Endothelial cell of umbilical vein (primary cell): ENCODE measurements at regions not wholly inside any gene's neighbourhood (a gene's known extent, or its start where the extent isn't known, plus 50 kb on each side); places are given as distances from the start of the nearest gene placed in this dataset.

Experiments
- BruUV-seq: library from RNA; stranded (reverse); fragments of 400-500 nt; replicated peaks from 2 replicates; lab custom pipeline; 2021; lab: Mats Ljungman, UMichigan
- CTCF ChIA-PET: fragments of 300-600, 350-600 bp; sonication (Branson Sonifier 250); formaldehyde crosslinking; loops from one replicate; lab custom pipeline; 2021; ENCODE audit warnings: antibody characterized with exemption, inconsistent platforms; lab: Charles Lee
- POLR2A ChIA-PET: fragments of 300-600, 350-600 bp; sonication (Branson Sonifier 250); formaldehyde crosslinking; loops from one replicate; lab custom pipeline; 2021; ENCODE audit warnings: antibody characterized with exemption, inconsistent platforms; lab: Charles Lee
- DNase-seq: peaks from one replicate; pipeline ENCODE4 v3.0.0-alpha.2; 2011; ENCODE audit warnings: low read depth, low spot score
- FAIRE-seq: peaks from 2 replicates; lab custom pipeline; 2011; peaks lifted over from hg19 to GRCh38; lab: Jason Lieb, UNC
- H2AFZ ChIP-seq: 2 replicates; pipeline ENCODE4 v1.6.0; 2012; ENCODE audit warnings: low read depth, low read length, control low read depth, inconsistent platforms
- H3K27ac ChIP-seq: 2 replicates; pipeline ENCODE4 v1.5.1; 2011; ENCODE audit warnings: low read depth, mild to moderate bottlenecking, control low read depth, low read length, moderate library complexity; ENCODE audit not compliant: insufficient read depth
- H3K27me3 ChIP-seq, 2 experiments: 2 replicates each; pipeline versions ENCODE4 v1.6.0 to v1.6.1; 2011; ENCODE audit warnings: low read length in 2 of 2, mixed read lengths in 1 of 2; ENCODE audit not compliant: control insufficient read depth in 2 of 2, insufficient read depth in 2 of 2
- H3K36me3 ChIP-seq, 2 experiments: 2 replicates in 1 of 2; 3 replicates in 1 of 2; pipeline ENCODE4 v1.5.1; 2011; ENCODE audit warnings: low read length in 2 of 2, mild to moderate bottlenecking in 1 of 2, moderate library complexity in 1 of 2; ENCODE audit not compliant: control insufficient read depth in 2 of 2, insufficient read depth in 2 of 2; ENCODE audit errors: extremely low read depth in 1 of 2
- H3K4me1 ChIP-seq: 3 replicates; pipeline ENCODE4 v1.5.1; 2011; ENCODE audit warnings: mild to moderate bottlenecking, low read length; ENCODE audit not compliant: control insufficient read depth, insufficient read depth; ENCODE audit errors: extremely low read depth
- H3K4me2 ChIP-seq: 2 replicates; pipeline ENCODE4 v1.6.1; 2011; ENCODE audit warnings: low read length, control low read depth, mixed read lengths; ENCODE audit not compliant: insufficient read depth
- H3K4me3 ChIP-seq, 3 experiments: fragments of 200-600 bp in 1 of 3; sonication (generic), shearing (Covaris generic) in 1 of 3; replicated peaks in 1 of 3; 2 replicates each; pipeline ENCODE4 v1.5.1; 2011 to 2016; ENCODE audit warnings: control low read depth in 3 of 3, low read length in 3 of 3, mild to moderate bottlenecking in 2 of 3, inconsistent platforms in 1 of 3, low read depth in 1 of 3, moderate library complexity in 1 of 3; ENCODE audit not compliant: insufficient read depth in 1 of 3
- H3K79me2 ChIP-seq: 2 replicates; pipeline ENCODE4 v1.6.0; 2012; ENCODE audit warnings: low read length, inconsistent platforms; ENCODE audit not compliant: control insufficient read depth, insufficient read depth
- H3K9ac ChIP-seq: replicated peaks from 2 replicates; pipeline ENCODE3; 2011; ENCODE audit warnings: low read length, control low read depth; ENCODE audit not compliant: insufficient read depth; ENCODE audit errors: extremely low read depth
- H3K9me1 ChIP-seq: replicated peaks from 3 replicates; pipeline ENCODE4 v1.6.0; 2011; ENCODE audit warnings: mild to moderate bottlenecking, low read length; ENCODE audit not compliant: control insufficient read depth, insufficient read depth; ENCODE audit errors: extremely low read depth
- H3K9me3 ChIP-seq: replicated peaks from 2 replicates; pipeline ENCODE4 v1.5.1; 2012; ENCODE audit warnings: low read length, inconsistent platforms; ENCODE audit not compliant: control insufficient read depth, insufficient read depth
- H4K20me1 ChIP-seq: replicated peaks from 2 replicates; pipeline ENCODE3; 2011; ENCODE audit warnings: mild to moderate bottlenecking, low read length; ENCODE audit not compliant: control insufficient read depth, insufficient read depth; ENCODE audit errors: extremely low read depth
- CTCF ChIP-seq, 2 donors: IDR thresholded peaks; 1 replicate in 1 of 2; 2 replicates in 1 of 2; pipeline ENCODE4 v1.5.1; 2011; ENCODE audit warnings: low read length in 2 of 2, mild to moderate bottlenecking in 2 of 2, moderate library complexity in 2 of 2, control low read depth in 1 of 2, inconsistent platforms in 1 of 2, low read depth in 1 of 2; ENCODE audit not compliant: insufficient read depth in 1 of 2; ENCODE audit errors: extremely low read depth in 1 of 2
- EZH2 ChIP-seq: IDR thresholded peaks from 2 replicates; pipeline ENCODE4 v1.6.1; 2012; ENCODE audit warnings: borderline replicate concordance, low read depth, mild to moderate bottlenecking, moderate library complexity, low read length, inconsistent platforms; ENCODE audit not compliant: severe bottlenecking
- FOS ChIP-seq: IDR thresholded peaks from 2 replicates; pipeline ENCODE4 v1.6.1; 2011; ENCODE audit warnings: mild to moderate bottlenecking, low read length, moderate library complexity, borderline replicate concordance; ENCODE audit not compliant: insufficient read depth
- GATA2 ChIP-seq: IDR thresholded peaks from 2 replicates; pipeline ENCODE4 v1.7.0; 2011; ENCODE audit warnings: low read depth, mild to moderate bottlenecking, moderate library complexity, mixed read lengths, low read length; ENCODE audit not compliant: insufficient read length, insufficient read depth
- JUN ChIP-seq: IDR thresholded peaks from 2 replicates; pipeline ENCODE4 v1.6.1; 2011; ENCODE audit warnings: borderline replicate concordance, low read depth; ENCODE audit not compliant: insufficient read length, insufficient read depth
- MAX ChIP-seq: IDR thresholded peaks from 2 replicates; pipeline ENCODE4 v1.6.1; 2011; ENCODE audit not compliant: insufficient read depth, insufficient read length
- MYC ChIP-seq: IDR thresholded peaks from one replicate; pipeline ENCODE4 v1.6.1; 2011; ENCODE audit warnings: mild to moderate bottlenecking, low read depth, low read length
- POLR2A ChIP-seq: IDR thresholded peaks from 2 replicates; pipeline ENCODE4 v1.6.1; 2012; ENCODE audit warnings: low read depth, mild to moderate bottlenecking, control low read depth, low read length
- POLR2AphosphoS5 ChIP-seq: IDR thresholded peaks from 2 replicates; pipeline ENCODE4 v1.6.1; 2012; ENCODE audit warnings: low read depth, mild to moderate bottlenecking, control low read depth, low read length, moderate library complexity; ENCODE audit not compliant: insufficient read depth
- dilution Hi-C: fragments of 300-500 bp; cut with MboI; formaldehyde crosslinking; loops from one replicate; pipeline ENCODE4 v1.15.0; 2019; ENCODE audit warnings: low sequenced_read_pairs; ENCODE audit not compliant: extremely low pct_ligation_motif_present
- intact Hi-C: fragments of 100-400 bp; cut with micrococcal nuclease; formaldehyde crosslinking; loops from one replicate; pipeline ENCODE4 v1.10.0; 2022

GRCh38 chr7:17490825-17491224 lies 192.4 kb downstream of the AHR start:
- Histone ChIP-seq H3K9me1 (no peaks in the 10 kb centered on the region), H3K27ac (no peak overlapping the region), H3K36me3 (no peaks in the 10 kb centered on the region), H3K4me3 (no peak overlapping the region), H3K27me3 (no peaks in the 10 kb centered on the region), H2AFZ (no peak overlapping the region), H3K4me2 (no peak overlapping the region), H3K4me1 (no peaks in the 10 kb centered on the region), H3K79me2 (no peaks in the 10 kb centered on the region), H4K20me1 (no peaks in the 10 kb centered on the region), H3K9me3 (no peaks in the 10 kb centered on the region), H3K9ac (no peak overlapping the region)
- DNase-seq (no peak), FAIRE-seq (no peak)
- dilution Hi-C loops = no loop called here
- ChIA-PET CTCF (interaction anchor here (1.7 kb wide), 1 partner anchor 188 kb away, joined by 4 read pairs; no protein-coding TSS in a partner anchor), POLR2A (no interaction called here)
- intact Hi-C loops = no loop called here
- BruUV-seq = no TSS peak
- TF ChIP-seq POLR2AphosphoS5 (no peak), MAX (no peak), FOS (no peak), EZH2 (no peak), POLR2A (no peak), GATA2 (no peak), MYC (no peak), CTCF (IDR thresholded peaks at IDR 0.05; ENCODE audit: extremely low read depth in 1 of 2, insufficient read depth in 1 of 2, low read depth in 1 of 2, low read length in 2 of 2) (no peak), JUN (no peak)
